GM18508 (cell line): ENCODE measurements at regions not wholly inside any gene's neighbourhood (a gene's known extent, or its start where the extent isn't known, plus 50 kb on each side); places are given as distances from the start of the nearest gene placed in this dataset.

ENCODE experiments used
- ATAC-seq: cut with Tn5 transposase; IDR thresholded peaks from one replicate; pipeline ENCODE4 v1.9.1; 2021; ENCODE audit warnings: moderate number of reproducible peaks; ENCODE audit not compliant: insufficient read depth, unreplicated experiment

- no peak for ATAC-seq
Observed at GRCh38 chr4:134027931-134028330, 173.7 kb downstream of the PABPC4L start.

- no peak for ATAC-seq
Observed at GRCh38 chr4:134024251-134024650, 177.3 kb downstream of the PABPC4L start.

GRCh38 chr4:134019657-134020056, 181.9 kb downstream of the PABPC4L start:
- ATAC-seq = no peak

GRCh38 chr4:134018846-134019245, 182.7 kb downstream of the PABPC4L start:
- ATAC-seq = no peak

GRCh38 chr4:134001057-134001456, 200.5 kb downstream of the PABPC4L start:
- ATAC-seq = no peak

- ATAC-seq = no peak
Observed at GRCh38 chr4:133997436-133997835, 204.2 kb downstream of the PABPC4L start.

GRCh38 chr4:133996431-133997121, 205.0 kb downstream of the PABPC4L start:
- ATAC-seq = no peak

- no peak for ATAC-seq
Observed at GRCh38 chr4:133995243-133995960, 206.2 kb downstream of the PABPC4L start.

- no peak for ATAC-seq
Observed at GRCh38 chr4:133982533-133983224, 218.9 kb downstream of the PABPC4L start.

- ATAC-seq = no peak
Observed at GRCh38 chr4:133981327-133981726, 220.3 kb downstream of the PABPC4L start.

GRCh38 chr4:133972586-133972985, 229.0 kb downstream of the PABPC4L start:
- no peak for ATAC-seq

- ATAC-seq = no peak
Observed at GRCh38 chr4:133969202-133969848, 232.3 kb downstream of the PABPC4L start.

GRCh38 chr4:133968174-133968573, 233.4 kb downstream of the PABPC4L start:
- ATAC-seq = no peak

- no peak for ATAC-seq
Observed at GRCh38 chr4:133960975-133961374, 240.6 kb downstream of the PABPC4L start.

- no peak for ATAC-seq
Observed at GRCh38 chr4:133943081-133943480, 258.5 kb downstream of the PABPC4L start.

- ATAC-seq = no peak
Observed at GRCh38 chr4:133938061-133938460, 263.5 kb downstream of the PABPC4L start.

GRCh38 chr4:133929531-133930239, 271.9 kb downstream of the PABPC4L start:
- ATAC-seq = no peak

- ATAC-seq = no peak
Observed at GRCh38 chr4:133921280-133922195, 280.1 kb downstream of the PABPC4L start.

GRCh38 chr4:133920236-133920635, 281.4 kb downstream of the PABPC4L start:
- no peak for ATAC-seq
